Kidney epithelial cell (primary cell): ENCODE measurements at regions not wholly inside any gene's neighbourhood (a gene's known extent, or its start where the extent isn't known, plus 50 kb on each side); places are given as distances from the start of the nearest gene placed in this dataset.
"Not testable (repeated sequence)": the region's sequence is repeated elsewhere in the genome, so short reads cannot be mapped to it uniquely, and the experiment has no call there.

Experiments used
- DNase-seq: peaks from one replicate; pipeline ENCODE4 v3.0.0-alpha.2; 2010; ENCODE audit warnings: low read depth
- H3K27me3 ChIP-seq: 2 replicates; pipeline ENCODE4 v1.6.0; 2011; ENCODE audit warnings: low read length; ENCODE audit not compliant: control insufficient read depth, insufficient read depth
- H3K36me3 ChIP-seq: 2 replicates; pipeline ENCODE4 v1.5.1; 2011; ENCODE audit warnings: low read length; ENCODE audit not compliant: control insufficient read depth, insufficient read depth
- H3K4me3 ChIP-seq: 2 replicates; pipeline ENCODE4 v1.5.1; 2011; ENCODE audit warnings: low read depth, mild to moderate bottlenecking, control low read depth, low read length
- TF ChIP-seq, protein P1 (sequence below): IDR thresholded peaks from 2 replicates; pipeline ENCODE4 v1.5.1; 2011; ENCODE audit warnings: mild to moderate bottlenecking, moderate library complexity, low read length, control low read depth, inconsistent platforms; ENCODE audit not compliant: insufficient read depth, poor library complexity, severe bottlenecking

DNA sequence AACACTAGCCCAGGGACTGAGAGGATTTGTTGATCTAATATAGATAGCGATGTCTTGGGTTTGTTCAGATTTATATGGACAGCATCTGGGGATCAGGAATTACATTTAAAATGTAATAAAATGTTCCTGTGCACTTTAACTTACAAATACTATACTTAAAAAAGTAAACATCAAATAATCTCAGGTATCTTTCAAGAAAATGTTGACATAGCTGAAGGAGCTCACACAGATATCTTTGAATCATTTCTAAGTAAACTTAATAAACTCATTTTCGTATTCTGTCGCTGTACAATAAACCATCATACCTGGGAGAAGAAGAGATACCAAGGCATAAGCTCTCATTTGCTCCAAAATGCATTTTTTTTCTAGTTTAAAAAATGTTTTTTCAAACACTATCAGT, 557.5 kb upstream of the NR2F2 start:
- Histone ChIP-seq H3K36me3 (no peaks in the 10 kb centered on the region), H3K27me3 (no peaks in the 10 kb centered on the region), H3K4me3 (no peak overlapping the region)
- TF ChIP-seq, protein P1, sequence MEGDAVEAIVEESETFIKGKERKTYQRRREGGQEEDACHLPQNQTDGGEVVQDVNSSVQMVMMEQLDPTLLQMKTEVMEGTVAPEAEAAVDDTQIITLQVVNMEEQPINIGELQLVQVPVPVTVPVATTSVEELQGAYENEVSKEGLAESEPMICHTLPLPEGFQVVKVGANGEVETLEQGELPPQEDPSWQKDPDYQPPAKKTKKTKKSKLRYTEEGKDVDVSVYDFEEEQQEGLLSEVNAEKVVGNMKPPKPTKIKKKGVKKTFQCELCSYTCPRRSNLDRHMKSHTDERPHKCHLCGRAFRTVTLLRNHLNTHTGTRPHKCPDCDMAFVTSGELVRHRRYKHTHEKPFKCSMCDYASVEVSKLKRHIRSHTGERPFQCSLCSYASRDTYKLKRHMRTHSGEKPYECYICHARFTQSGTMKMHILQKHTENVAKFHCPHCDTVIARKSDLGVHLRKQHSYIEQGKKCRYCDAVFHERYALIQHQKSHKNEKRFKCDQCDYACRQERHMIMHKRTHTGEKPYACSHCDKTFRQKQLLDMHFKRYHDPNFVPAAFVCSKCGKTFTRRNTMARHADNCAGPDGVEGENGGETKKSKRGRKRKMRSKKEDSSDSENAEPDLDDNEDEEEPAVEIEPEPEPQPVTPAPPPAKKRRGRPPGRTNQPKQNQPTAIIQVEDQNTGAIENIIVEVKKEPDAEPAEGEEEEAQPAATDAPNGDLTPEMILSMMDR = no peak
- no peak for DNase-seq

DNA sequence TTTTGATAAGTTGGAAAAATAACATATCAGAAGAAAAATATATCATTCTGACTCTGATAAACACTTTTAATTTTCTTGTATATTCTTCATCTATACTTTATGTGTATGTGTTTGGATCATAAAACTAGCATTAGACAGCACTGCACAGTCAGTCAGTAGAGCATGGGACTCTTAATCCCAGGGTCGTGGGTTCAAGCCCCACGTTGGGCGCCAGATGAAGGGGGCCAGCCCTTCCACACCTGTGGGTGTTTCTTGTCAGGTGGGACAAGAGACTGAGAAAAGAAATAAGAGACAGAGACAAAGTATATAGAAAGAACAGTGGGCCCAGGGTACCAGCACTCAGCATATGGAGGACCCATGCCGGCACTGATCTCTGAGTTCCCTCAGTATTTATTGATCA, 546.0 kb upstream of the NR2F2 start:
- Histone ChIP-seq H3K36me3 (no peaks in the 10 kb centered on the region), H3K4me3 (no peak overlapping the region), H3K27me3 (no peaks in the 10 kb centered on the region)
- TF ChIP-seq, protein P1 = no peak
- no peak for DNase-seq

DNA sequence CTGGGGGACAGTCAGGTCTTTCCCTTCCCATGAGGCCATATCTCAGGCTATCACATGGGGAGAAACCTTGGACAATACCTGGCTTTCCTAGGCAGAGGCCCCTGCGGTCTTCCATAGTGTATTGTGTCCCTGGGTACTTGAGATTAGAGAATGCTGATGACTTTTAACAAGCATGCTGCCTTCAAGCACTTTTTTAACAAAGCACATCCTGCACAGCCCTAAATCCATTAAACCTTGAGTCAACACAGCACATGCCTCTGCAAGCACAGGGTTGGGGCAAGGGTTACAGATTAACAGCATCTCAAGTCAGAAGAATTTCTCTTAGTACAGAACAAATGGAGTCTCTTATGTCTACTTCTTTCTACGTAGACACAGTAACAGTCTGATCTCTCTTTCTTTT, 545.2 kb upstream of the NR2F2 start:
- H3K4me3 ChIP-seq, H3K27me3 ChIP-seq, DNase-seq, H3K36me3 ChIP-seq: not testable (repeated sequence)

DNA sequence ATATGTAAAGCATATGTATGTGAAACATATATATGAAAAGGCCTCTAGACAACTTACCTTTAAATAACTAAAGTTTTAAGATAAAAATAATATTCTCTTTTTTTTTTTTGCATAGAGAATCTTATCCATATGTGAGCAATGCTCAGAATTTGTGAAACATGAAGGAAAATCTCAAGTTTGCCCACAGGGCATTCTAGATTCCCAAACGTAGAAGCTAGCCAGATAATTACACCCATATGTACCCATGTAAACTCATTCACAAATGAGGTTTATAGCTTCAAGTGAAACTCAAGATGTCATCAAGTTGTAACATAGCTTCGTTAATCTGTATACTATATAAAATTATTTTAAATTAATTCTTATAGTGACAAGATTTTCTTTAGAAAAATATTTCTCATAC, 537.3 kb upstream of the NR2F2 start:
- DNase-seq = no peak
- H3K36me3 ChIP-seq = no peaks in the 10 kb centered on the region
- H3K27me3 ChIP-seq = no peaks in the 10 kb centered on the region
- H3K4me3 ChIP-seq = no peak overlapping the region
- TF ChIP-seq, protein P1 = no peak

DNA sequence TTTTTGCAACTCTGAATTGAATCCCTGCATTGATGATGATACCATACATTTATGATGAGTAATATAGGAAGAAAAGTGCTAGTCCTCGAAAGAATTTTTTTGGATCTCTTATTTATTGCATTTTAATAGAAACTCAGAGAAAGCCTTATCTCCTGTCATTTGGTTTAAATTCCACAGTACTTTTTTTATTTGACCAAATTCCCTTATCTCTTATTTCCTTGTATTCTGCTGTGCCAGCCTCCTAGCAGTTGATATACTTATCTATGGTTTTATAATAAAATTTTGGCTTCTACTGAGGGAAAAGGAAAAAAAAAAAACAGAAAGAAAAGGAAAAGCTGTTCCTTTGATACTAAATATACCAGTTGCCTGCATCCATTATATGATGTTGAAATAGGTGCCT, 535.1 kb upstream of the NR2F2 start:
- Histone ChIP-seq H3K36me3 (no peaks in the 10 kb centered on the region), H3K4me3 (no peak overlapping the region), H3K27me3 (no peaks in the 10 kb centered on the region)
- TF ChIP-seq, protein P1 = no peak
- no peak for DNase-seq

DNA sequence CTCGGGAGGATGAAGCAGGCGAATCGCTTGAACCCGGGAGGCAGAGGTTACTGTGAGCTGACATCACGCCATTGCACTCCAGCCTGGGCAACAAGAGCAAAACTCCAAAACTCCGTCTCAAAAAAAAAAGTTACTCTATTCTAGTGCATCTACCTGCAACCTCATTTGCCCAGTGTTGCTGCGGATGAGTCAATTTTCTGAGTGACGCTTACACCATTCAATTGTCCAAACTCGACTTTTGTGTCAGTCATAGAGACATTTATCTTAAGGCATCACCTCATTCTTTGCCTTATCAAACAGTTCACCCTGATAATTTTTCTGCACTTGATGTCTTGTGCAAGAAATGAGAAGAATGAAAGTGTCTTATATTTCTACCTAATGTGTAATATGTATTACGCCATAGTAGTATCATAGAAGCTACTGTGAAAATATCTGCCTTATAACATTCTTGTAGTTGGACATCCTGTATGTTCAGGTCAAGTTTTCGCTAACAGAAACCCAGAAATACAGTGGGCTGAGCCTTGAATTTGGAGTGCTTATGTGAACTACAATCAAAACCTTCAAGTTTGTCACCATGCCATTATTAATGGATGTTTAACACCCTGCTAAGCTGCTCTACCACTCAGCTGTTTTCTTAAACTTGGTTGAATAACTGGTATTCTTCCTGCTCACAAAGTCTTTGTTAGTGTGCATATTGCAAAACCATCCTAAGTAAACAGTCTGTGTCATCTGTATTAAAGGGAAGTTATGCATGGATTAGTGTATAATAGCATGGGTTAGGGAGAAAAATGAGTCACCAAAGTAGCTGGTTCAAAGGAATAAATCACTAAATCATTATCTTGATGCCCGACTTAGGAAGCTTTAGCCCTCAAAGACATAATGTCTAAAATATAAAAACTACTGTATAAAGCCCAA, 531.0 kb upstream of the NR2F2 start:
- no peak overlapping the region for H3K4me3 ChIP-seq
- H3K36me3 ChIP-seq = no peaks in the 10 kb centered on the region
- no peaks in the 10 kb centered on the region for H3K27me3 ChIP-seq
- TF ChIP-seq, protein P1 = no peak
- DNase-seq = peak; percentile 96
